ENCODE measurements at regions not wholly inside any gene's neighbourhood (a gene's known extent, or its start where the extent isn't known, plus 50 kb on each side); places are given as distances from the start of the nearest gene placed in this dataset.

GRCh38 chr6:22017272-22017671 is 279.6 kb downstream of the PRL start:
- TF ChIP-seq CTCF (IDR thresholded peaks at IDR 0.05) = no peak
- intact Hi-C loops (cut with micrococcal nuclease) = no loop called here
- Mint-ChIP-seq H3K4me1 (no peaks in the 10 kb centered on the region), H3K27ac (no peak overlapping the region), H3K4me3 (no peak overlapping the region), H3K9me3 (peaks cover 8% of the 10 kb centered on the region), H3K27me3 (no peaks in the 10 kb centered on the region), H3K36me3 (ENCODE audit: low read depth) (no peaks in the 10 kb centered on the region)
- ATAC-seq (ENCODE audit: low read depth) = no peak
- ChIA-PET CTCF (no interaction called here), POLR2A (no interaction called here)
- DNase-seq = no peak

GRCh38 chr6:22017766-22018165 is 279.1 kb downstream of the PRL start:
- no peak overlapping the region for H3K27ac Mint-ChIP-seq
- CTCF ChIA-PET = no interaction called here
- no peak overlapping the region for H3K4me3 Mint-ChIP-seq

GRCh38 chr6:22019857-22020256 is 277.0 kb downstream of the PRL start:
- peaks cover 10% of the 10 kb centered on the region for H3K9me3 Mint-ChIP-seq
- no peaks in the 10 kb centered on the region for H3K36me3 Mint-ChIP-seq (ENCODE audit: low read depth)
- intact Hi-C loops (cut with micrococcal nuclease) = no loop called here
- ChIA-PET POLR2A (no interaction called here), CTCF (no interaction called here)
- DNase-seq (no peak), ATAC-seq (ENCODE audit: low read depth) (no peak)
- no peaks in the 10 kb centered on the region for H3K27me3 Mint-ChIP-seq
- H3K4me1 Mint-ChIP-seq = no peaks in the 10 kb centered on the region
- no peak overlapping the region for H3K27ac Mint-ChIP-seq
- H3K4me3 Mint-ChIP-seq = no peak overlapping the region
- TF ChIP-seq CTCF (IDR thresholded peaks at IDR 0.05) = no peak

More at GRCh38 chr6:22017766-22018165, 279.1 kb downstream of the PRL start:
- TF ChIP-seq CTCF (IDR thresholded peaks at IDR 0.05) = no peak
- no peak for ATAC-seq (ENCODE audit: low read depth)
- intact Hi-C loops (cut with micrococcal nuclease) = no loop called here
- H3K36me3 Mint-ChIP-seq (ENCODE audit: low read depth) = no peaks in the 10 kb centered on the region
- no peaks in the 10 kb centered on the region for H3K27me3 Mint-ChIP-seq
- DNase-seq = no peak
- H3K9me3 Mint-ChIP-seq = peaks cover 13% of the 10 kb centered on the region
- H3K4me1 Mint-ChIP-seq = no peaks in the 10 kb centered on the region
- POLR2A ChIA-PET = no interaction called here

GRCh38 chr6:22020299-22021003 is 276.4 kb downstream of the PRL start:
- CTCF ChIA-PET = no interaction called here
- intact Hi-C loops (cut with micrococcal nuclease) = no loop called here
- DNase-seq (no peak), ATAC-seq (ENCODE audit: low read depth) (no peak)
- no peak for TF ChIP-seq CTCF (IDR thresholded peaks at IDR 0.05)
- Mint-ChIP-seq H3K4me3 (no peak overlapping the region), H3K27ac (no peak overlapping the region), H3K4me1 (peaks cover 6% of the 10 kb centered on the region), H3K36me3 (ENCODE audit: low read depth) (no peaks in the 10 kb centered on the region), H3K27me3 (no peaks in the 10 kb centered on the region), H3K9me3 (peaks cover 10% of the 10 kb centered on the region)
- POLR2A ChIA-PET = no interaction called here

- ATAC-seq (ENCODE audit: low read depth) = no peak
- Mint-ChIP-seq H3K4me1 (peaks cover 14% of the 10 kb centered on the region), H3K4me3 (no peak overlapping the region), H3K36me3 (ENCODE audit: low read depth) (no peaks in the 10 kb centered on the region), H3K9me3 (peaks cover 10% of the 10 kb centered on the region), H3K27ac (no peak overlapping the region), H3K27me3 (no peaks in the 10 kb centered on the region)
- no peak for DNase-seq
- CTCF ChIA-PET = no interaction called here
- intact Hi-C loops (cut with micrococcal nuclease) = no loop called here
- POLR2A ChIA-PET = no interaction called here
- no peak for TF ChIP-seq CTCF (IDR thresholded peaks at IDR 0.05)
These were observed 274.9 kb downstream of the PRL start for GRCh38 chr6:22021966-22022365.

Measured in activated B cell treated with CpG ODN at 0.5 μM for 24 hours (primary cell).